ENCODE measurements at regions not wholly inside any gene's neighbourhood (a gene's known extent, or its start where the extent isn't known, plus 50 kb on each side); places are given as distances from the start of the nearest gene placed in this dataset.
A peak's percentile ranks its signal among the peaks of the same experiment; 100 is the strongest.

GRCh38 chr2:64760128-64760527 lies 106.4 kb upstream of the SERTAD2 start:
- H3K27ac ChIP-seq (ENCODE audit: low read depth, low read length) = no peak overlapping the region
- H3K9ac ChIP-seq (ENCODE audit: low read length) = no peak overlapping the region
- no peak overlapping the region for H2AK5ac ChIP-seq (ENCODE audit: low read length)
- H4K5ac ChIP-seq (ENCODE audit: low read length) = no peak overlapping the region
- no peaks in the 10 kb centered on the region for H3K27me3 ChIP-seq (ENCODE audit: insufficient read depth, low read length, poor library complexity)
- no peak overlapping the region for H4K8ac ChIP-seq (ENCODE audit: low read depth, low read length)
- H2BK5ac ChIP-seq (ENCODE audit: low read length) = no peak overlapping the region
- H3K4ac ChIP-seq (ENCODE audit: low read depth, low read length) = no peak overlapping the region
- WGBS (ENCODE audit: extremely low coverage, insufficient coverage, low lambda C conversion rate) = no CpG with 5 or more reads among the region's 5 CpGs
- H2BK120ac ChIP-seq (ENCODE audit: low read depth, low read length) = no peak overlapping the region
- H3K56ac ChIP-seq (ENCODE audit: low read length) = no peak overlapping the region
- no peaks in the 10 kb centered on the region for H3K79me2 ChIP-seq (ENCODE audit: control insufficient read depth, insufficient read depth, low read length)
- H3K4me3 ChIP-seq (ENCODE audit: low read length) = no peak overlapping the region
- no peak overlapping the region for H2BK15ac ChIP-seq (replicated peaks; ENCODE audit: low read depth)
- no peaks in the 10 kb centered on the region for H3K36me3 ChIP-seq (ENCODE audit: control insufficient read depth, insufficient read depth, low read length)
- no peak overlapping the region for H3K18ac ChIP-seq (ENCODE audit: low read length)
- H3K4me2 ChIP-seq (ENCODE audit: low read length) = no peak overlapping the region
- no peaks in the 10 kb centered on the region for H3K79me1 ChIP-seq (ENCODE audit: low read length)
- H3K4me1 ChIP-seq (ENCODE audit: control insufficient read depth, low read depth, low read length) = no peaks in the 10 kb centered on the region
- no peak overlapping the region for H3K23ac ChIP-seq (ENCODE audit: low read length)
- DNase-seq = no peak

GRCh38 chr2:64762301-64762997 lies 108.7 kb upstream of the SERTAD2 start:
- Histone ChIP-seq H2AK5ac (ENCODE audit: low read length) (no peak overlapping the region), H3K23ac (ENCODE audit: low read length) (no peak overlapping the region), H3K9ac (ENCODE audit: low read length) (no peak overlapping the region), H2BK15ac (replicated peaks; ENCODE audit: low read depth) (no peak overlapping the region), H3K4me3 (ENCODE audit: low read length) (no peak overlapping the region), H4K5ac (ENCODE audit: low read length) (no peak overlapping the region), H3K4me2 (ENCODE audit: low read length) (no peak overlapping the region), H4K8ac (ENCODE audit: low read depth, low read length) (no peak overlapping the region), H3K36me3 (ENCODE audit: control insufficient read depth, insufficient read depth, low read length) (no peaks in the 10 kb centered on the region), H3K79me1 (ENCODE audit: low read length) (no peaks in the 10 kb centered on the region), H2BK5ac (ENCODE audit: low read length) (no peak overlapping the region), H3K4me1 (ENCODE audit: control insufficient read depth, low read depth, low read length) (peaks cover 2% of the 10 kb centered on the region), H3K79me2 (ENCODE audit: control insufficient read depth, insufficient read depth, low read length) (no peaks in the 10 kb centered on the region), H3K27me3 (ENCODE audit: insufficient read depth, low read length, poor library complexity) (peaks cover 2% of the 10 kb centered on the region), H2BK120ac (ENCODE audit: low read depth, low read length) (no peak overlapping the region), H3K18ac (ENCODE audit: low read length) (no peak overlapping the region), H3K4ac (ENCODE audit: low read depth, low read length) (no peak overlapping the region), H3K27ac (ENCODE audit: low read depth, low read length) (no peak overlapping the region), H3K56ac (ENCODE audit: low read length) (no peak overlapping the region)
- no CpG with 5 or more reads among the region's 4 CpGs for WGBS (ENCODE audit: extremely low coverage, insufficient coverage, low lambda C conversion rate)
- DNase-seq = no peak

GRCh38 chr2:64763126-64763525 lies 109.4 kb upstream of the SERTAD2 start:
- no peak overlapping the region for H2AK5ac ChIP-seq (ENCODE audit: low read length)
- peaks cover 2% of the 10 kb centered on the region for H3K4me1 ChIP-seq (ENCODE audit: control insufficient read depth, low read depth, low read length)
- no peak overlapping the region for H3K4me3 ChIP-seq (ENCODE audit: low read length)
- no CpG with 5 or more reads among the region's 1 CpG for WGBS (ENCODE audit: extremely low coverage, insufficient coverage, low lambda C conversion rate)
- H4K8ac ChIP-seq (ENCODE audit: low read depth, low read length) = no peak overlapping the region
- H3K79me2 ChIP-seq (ENCODE audit: control insufficient read depth, insufficient read depth, low read length) = no peaks in the 10 kb centered on the region
- no peak overlapping the region for H3K23ac ChIP-seq (ENCODE audit: low read length)
- H3K18ac ChIP-seq (ENCODE audit: low read length) = no peak overlapping the region
- DNase-seq = no peak
- H3K4me2 ChIP-seq (ENCODE audit: low read length) = no peak overlapping the region
- H3K4ac ChIP-seq (ENCODE audit: low read depth, low read length) = no peak overlapping the region
- H2BK5ac ChIP-seq (ENCODE audit: low read length) = no peak overlapping the region
- H3K56ac ChIP-seq (ENCODE audit: low read length) = no peak overlapping the region
- no peak overlapping the region for H3K9ac ChIP-seq (ENCODE audit: low read length)
- H3K27ac ChIP-seq (ENCODE audit: low read depth, low read length) = no peak overlapping the region
- H3K79me1 ChIP-seq (ENCODE audit: low read length) = no peaks in the 10 kb centered on the region
- H2BK15ac ChIP-seq (replicated peaks; ENCODE audit: low read depth) = no peak overlapping the region
- H4K5ac ChIP-seq (ENCODE audit: low read length) = no peak overlapping the region
- H2BK120ac ChIP-seq (ENCODE audit: low read depth, low read length) = no peak overlapping the region
- no peaks in the 10 kb centered on the region for H3K36me3 ChIP-seq (ENCODE audit: control insufficient read depth, insufficient read depth, low read length)
- peaks cover 2% of the 10 kb centered on the region for H3K27me3 ChIP-seq (ENCODE audit: insufficient read depth, low read length, poor library complexity)

GRCh38 chr2:64765160-64765805 lies 111.6 kb upstream of the SERTAD2 start:
- H3K4me1 ChIP-seq (ENCODE audit: control insufficient read depth, low read depth, low read length) = peaks cover 2% of the 10 kb centered on the region
- no peak overlapping the region for H4K8ac ChIP-seq (ENCODE audit: low read depth, low read length)
- H2AK5ac ChIP-seq (ENCODE audit: low read length) = no peak overlapping the region
- no peak overlapping the region for H3K4me2 ChIP-seq (ENCODE audit: low read length)
- no peak overlapping the region for H2BK5ac ChIP-seq (ENCODE audit: low read length)
- DNase-seq = no peak
- no peak overlapping the region for H2BK15ac ChIP-seq (replicated peaks; ENCODE audit: low read depth)
- no peak overlapping the region for H4K5ac ChIP-seq (ENCODE audit: low read length)
- H2BK120ac ChIP-seq (ENCODE audit: low read depth, low read length) = no peak overlapping the region
- H3K56ac ChIP-seq (ENCODE audit: low read length) = no peak overlapping the region
- H3K9ac ChIP-seq (ENCODE audit: low read length) = no peak overlapping the region
- H3K27me3 ChIP-seq (ENCODE audit: insufficient read depth, low read length, poor library complexity) = peaks cover 2% of the 10 kb centered on the region
- no peak overlapping the region for H3K18ac ChIP-seq (ENCODE audit: low read length)
- no peaks in the 10 kb centered on the region for H3K36me3 ChIP-seq (ENCODE audit: control insufficient read depth, insufficient read depth, low read length)
- no peak overlapping the region for H3K27ac ChIP-seq (ENCODE audit: low read depth, low read length)
- no peak overlapping the region for H3K4ac ChIP-seq (ENCODE audit: low read depth, low read length)
- no peaks in the 10 kb centered on the region for H3K79me2 ChIP-seq (ENCODE audit: control insufficient read depth, insufficient read depth, low read length)
- no peak overlapping the region for H3K4me3 ChIP-seq (ENCODE audit: low read length)
- no CpG with 5 or more reads among the region's 4 CpGs for WGBS (ENCODE audit: extremely low coverage, insufficient coverage, low lambda C conversion rate)
- H3K79me1 ChIP-seq (ENCODE audit: low read length) = no peaks in the 10 kb centered on the region
- H3K23ac ChIP-seq (ENCODE audit: low read length) = no peak overlapping the region

GRCh38 chr2:64766841-64767669 lies 113.3 kb upstream of the SERTAD2 start:
- Histone ChIP-seq H3K9ac (ENCODE audit: low read length) (peak overlapping the region; percentile 81), H2BK15ac (replicated peaks; ENCODE audit: low read depth) (no peak overlapping the region), H3K18ac (ENCODE audit: low read length) (no peak overlapping the region), H3K4me2 (ENCODE audit: low read length) (peak overlapping the region; percentile 68), H3K4me3 (ENCODE audit: low read length) (no peak overlapping the region), H3K27me3 (ENCODE audit: insufficient read depth, low read length, poor library complexity) (peaks cover 2% of the 10 kb centered on the region), H3K4me1 (ENCODE audit: control insufficient read depth, low read depth, low read length) (peaks cover 2% of the 10 kb centered on the region), H3K79me1 (ENCODE audit: low read length) (no peaks in the 10 kb centered on the region), H2BK5ac (ENCODE audit: low read length) (no peak overlapping the region), H4K5ac (ENCODE audit: low read length) (no peak overlapping the region), H2BK120ac (ENCODE audit: low read depth, low read length) (no peak overlapping the region), H3K36me3 (ENCODE audit: control insufficient read depth, insufficient read depth, low read length) (no peaks in the 10 kb centered on the region), H3K27ac (ENCODE audit: low read depth, low read length) (no peak overlapping the region), H3K79me2 (ENCODE audit: control insufficient read depth, insufficient read depth, low read length) (no peaks in the 10 kb centered on the region), H3K56ac (ENCODE audit: low read length) (peak overlapping the region; percentile 93), H4K8ac (ENCODE audit: low read depth, low read length) (peak overlapping the region; percentile 56), H3K4ac (ENCODE audit: low read depth, low read length) (no peak overlapping the region), H2AK5ac (ENCODE audit: low read length) (no peak overlapping the region), H3K23ac (ENCODE audit: low read length) (no peak overlapping the region)
- WGBS (ENCODE audit: extremely low coverage, insufficient coverage, low lambda C conversion rate) = no CpG with 5 or more reads among the region's 13 CpGs
- no peak for DNase-seq

All from mesendoderm (in vitro differentiated cells).